ENCODE measurements at regions not wholly inside any gene's neighbourhood (a gene's known extent, or its start where the extent isn't known, plus 50 kb on each side); places are given as distances from the start of the nearest gene placed in this dataset.

- H4K20me1 ChIP-seq (replicated peaks; ENCODE audit: control insufficient read depth, extremely low read depth, insufficient read depth, low read length) = no peaks in the 10 kb centered on the region
- FAIRE-seq = peak; percentile 67
- intact Hi-C loops (cut with micrococcal nuclease) = no loop called here
These were observed 84.6 kb upstream of the COL6A5 start for GRCh38 chr3:130260918-130261317.

More at GRCh38 chr3:130260918-130261317, 84.6 kb upstream of the COL6A5 start:
- POLR2A ChIA-PET = no interaction called here
- DNase-seq (ENCODE audit: low read depth, low spot score) = peak; percentile 52
- no peak overlapping the region for H2AFZ ChIP-seq (ENCODE audit: low read depth, low read length)
- no peak overlapping the region for H3K27ac ChIP-seq (ENCODE audit: insufficient read depth, low read depth, low read length)
- H3K4me1 ChIP-seq (ENCODE audit: control insufficient read depth, extremely low read depth, insufficient read depth, low read length) = peaks cover 23% of the 10 kb centered on the region
- CTCF ChIA-PET = interaction anchor here (0.7 kb wide), 1 partner anchor 15 kb away, joined by 3 read pairs; no protein-coding TSS in a partner anchor
- no TSS peak for BruUV-seq (replicated peaks)
- H3K27me3 ChIP-seq (ENCODE audit: control insufficient read depth in 2 of 2, insufficient read depth in 2 of 2, low read length in 2 of 2) = peaks cover 0 to 2% of the 10 kb centered on the region in 2 experiments
- dilution Hi-C loops (cut with MboI; ENCODE audit: extremely low pct_ligation_motif_present, low sequenced_read_pairs) = no loop called here
- no peak for TF ChIP-seq MAX (IDR thresholded peaks at IDR 0.05; ENCODE audit: insufficient read depth, insufficient read length)
- no peak for TF ChIP-seq GATA2 (IDR thresholded peaks at IDR 0.05; ENCODE audit: insufficient read depth, insufficient read length, low read depth, low read length)
- TF ChIP-seq POLR2AphosphoS5 (IDR thresholded peaks at IDR 0.05; ENCODE audit: insufficient read depth, low read depth, low read length) = no peak
- TF ChIP-seq, protein P1, sequence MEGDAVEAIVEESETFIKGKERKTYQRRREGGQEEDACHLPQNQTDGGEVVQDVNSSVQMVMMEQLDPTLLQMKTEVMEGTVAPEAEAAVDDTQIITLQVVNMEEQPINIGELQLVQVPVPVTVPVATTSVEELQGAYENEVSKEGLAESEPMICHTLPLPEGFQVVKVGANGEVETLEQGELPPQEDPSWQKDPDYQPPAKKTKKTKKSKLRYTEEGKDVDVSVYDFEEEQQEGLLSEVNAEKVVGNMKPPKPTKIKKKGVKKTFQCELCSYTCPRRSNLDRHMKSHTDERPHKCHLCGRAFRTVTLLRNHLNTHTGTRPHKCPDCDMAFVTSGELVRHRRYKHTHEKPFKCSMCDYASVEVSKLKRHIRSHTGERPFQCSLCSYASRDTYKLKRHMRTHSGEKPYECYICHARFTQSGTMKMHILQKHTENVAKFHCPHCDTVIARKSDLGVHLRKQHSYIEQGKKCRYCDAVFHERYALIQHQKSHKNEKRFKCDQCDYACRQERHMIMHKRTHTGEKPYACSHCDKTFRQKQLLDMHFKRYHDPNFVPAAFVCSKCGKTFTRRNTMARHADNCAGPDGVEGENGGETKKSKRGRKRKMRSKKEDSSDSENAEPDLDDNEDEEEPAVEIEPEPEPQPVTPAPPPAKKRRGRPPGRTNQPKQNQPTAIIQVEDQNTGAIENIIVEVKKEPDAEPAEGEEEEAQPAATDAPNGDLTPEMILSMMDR (IDR thresholded peaks at IDR 0.05; ENCODE audit: extremely low read depth in 1 of 2, insufficient read depth in 1 of 2, low read depth in 1 of 2, low read length in 2 of 2) = no peak
- TF ChIP-seq FOS (IDR thresholded peaks at IDR 0.05; ENCODE audit: borderline replicate concordance, insufficient read depth, low read length) = no peak
- no peak for TF ChIP-seq EZH2 (IDR thresholded peaks at IDR 0.05; ENCODE audit: borderline replicate concordance, low read depth, low read length, severe bottlenecking)
- no peak for TF ChIP-seq JUN (IDR thresholded peaks at IDR 0.05; ENCODE audit: borderline replicate concordance, insufficient read depth, insufficient read length, low read depth)
- TF ChIP-seq POLR2A (IDR thresholded peaks at IDR 0.05; ENCODE audit: low read depth, low read length) = no peak
- TF ChIP-seq MYC (IDR thresholded peaks at IDR 0.05; ENCODE audit: low read depth, low read length) = no peak
- no peak overlapping the region for H3K4me3 ChIP-seq (replicated peaks in 1 of 3; ENCODE audit: insufficient read depth in 1 of 3, low read depth in 1 of 3, low read length in 3 of 3)
- H3K9me3 ChIP-seq (replicated peaks; ENCODE audit: control insufficient read depth, insufficient read depth, low read length) = no peaks in the 10 kb centered on the region
- H3K36me3 ChIP-seq (ENCODE audit: control insufficient read depth in 2 of 2, extremely low read depth in 1 of 2, insufficient read depth in 2 of 2, low read length in 2 of 2) = no peaks in the 10 kb centered on the region
- no peak overlapping the region for H3K9ac ChIP-seq (replicated peaks; ENCODE audit: extremely low read depth, insufficient read depth, low read length)
- H3K9me1 ChIP-seq (replicated peaks; ENCODE audit: control insufficient read depth, extremely low read depth, insufficient read depth, low read length) = no peaks in the 10 kb centered on the region
- H3K79me2 ChIP-seq (ENCODE audit: control insufficient read depth, insufficient read depth, low read length) = no peaks in the 10 kb centered on the region
- no peak overlapping the region for H3K4me2 ChIP-seq (ENCODE audit: insufficient read depth, low read length)

All from endothelial cell of umbilical vein (primary cell).